ENCODE measurements at regions not wholly inside any gene's neighbourhood (a gene's known extent, or its start where the extent isn't known, plus 50 kb on each side); places are given as distances from the start of the nearest gene placed in this dataset.

- DNase-seq (ENCODE audit: low spot score in 2 of 2) = no peak
- H3K36me3 ChIP-seq = no peaks in the 10 kb centered on the region
- no peaks in the 10 kb centered on the region for H3K27me3 ChIP-seq
- H3K9me3 ChIP-seq = no peaks in the 10 kb centered on the region
- intact Hi-C loops (cut with DNase I) = no loop called here
- no peak for TF ChIP-seq CTCF (IDR thresholded peaks at IDR 0.05)
- H3K4me3 ChIP-seq = no peak overlapping the region
- no peaks in the 10 kb centered on the region for H3K4me1 ChIP-seq
- H3K27ac ChIP-seq = no peak overlapping the region
These were observed 427.6 kb upstream of the MDFIC2 start for GRCh38 chr3:70740071-70740470.

GRCh38 chr3:70738291-70738681 is 425.8 kb upstream of the MDFIC2 start:
- intact Hi-C loops (cut with DNase I) = no loop called here
- no peak for TF ChIP-seq CTCF (IDR thresholded peaks at IDR 0.05)

GRCh38 chr3:70737666-70738290 is 425.3 kb upstream of the MDFIC2 start:
- H3K9me3 ChIP-seq = no peaks in the 10 kb centered on the region
- no peak for TF ChIP-seq CTCF (IDR thresholded peaks at IDR 0.05)
- no peaks in the 10 kb centered on the region for H3K36me3 ChIP-seq
- DNase-seq (ENCODE audit: low spot score in 2 of 2) = no peak
- no peaks in the 10 kb centered on the region for H3K27me3 ChIP-seq
- intact Hi-C loops (cut with DNase I) = no loop called here
- no peak overlapping the region for H3K27ac ChIP-seq
- no peaks in the 10 kb centered on the region for H3K4me1 ChIP-seq
- no peak overlapping the region for H3K4me3 ChIP-seq

More at GRCh38 chr3:70738291-70738681, 425.8 kb upstream of the MDFIC2 start:
- Histone ChIP-seq H3K36me3 (no peaks in the 10 kb centered on the region), H3K27me3 (no peaks in the 10 kb centered on the region), H3K4me1 (no peaks in the 10 kb centered on the region), H3K27ac (no peak overlapping the region), H3K4me3 (no peak overlapping the region), H3K9me3 (no peaks in the 10 kb centered on the region)
- DNase-seq (ENCODE audit: low spot score in 2 of 2) = no peak

GRCh38 chr3:70736009-70736408 is 423.6 kb upstream of the MDFIC2 start:
- Histone ChIP-seq H3K27ac (no peak overlapping the region), H3K4me1 (no peaks in the 10 kb centered on the region), H3K9me3 (no peaks in the 10 kb centered on the region), H3K4me3 (no peak overlapping the region), H3K27me3 (no peaks in the 10 kb centered on the region), H3K36me3 (no peaks in the 10 kb centered on the region)
- intact Hi-C loops (cut with DNase I) = no loop called here
- no peak for DNase-seq (ENCODE audit: low spot score in 2 of 2)
- TF ChIP-seq CTCF (IDR thresholded peaks at IDR 0.05) = no peak

GRCh38 chr3:70734756-70735155 is 422.3 kb upstream of the MDFIC2 start:
- intact Hi-C loops (cut with DNase I) = no loop called here
- no peak for TF ChIP-seq CTCF (IDR thresholded peaks at IDR 0.05)

GRCh38 chr3:70731046-70731445 is 418.6 kb upstream of the MDFIC2 start:
- peaks cover 0 to 5% of the 10 kb centered on the region in 2 donors for H3K4me1 ChIP-seq
- H3K27me3 ChIP-seq = no peaks in the 10 kb centered on the region
- intact Hi-C loops (cut with DNase I) = no loop called here
- H3K36me3 ChIP-seq = no peaks in the 10 kb centered on the region
- H3K9me3 ChIP-seq = no peaks in the 10 kb centered on the region
- no peak overlapping the region for H3K4me3 ChIP-seq
- no peak overlapping the region for H3K27ac ChIP-seq
- no peak for TF ChIP-seq CTCF (IDR thresholded peaks at IDR 0.05)
- DNase-seq (ENCODE audit: low spot score in 2 of 2) = no peak

More at GRCh38 chr3:70734756-70735155, 422.3 kb upstream of the MDFIC2 start:
- no peak for DNase-seq (ENCODE audit: low spot score in 2 of 2)
- Histone ChIP-seq H3K9me3 (no peaks in the 10 kb centered on the region), H3K36me3 (no peaks in the 10 kb centered on the region), H3K4me1 (peaks cover 0 to 2% of the 10 kb centered on the region in 2 donors), H3K27ac (no peak overlapping the region), H3K4me3 (no peak overlapping the region), H3K27me3 (no peaks in the 10 kb centered on the region)

Measured in ascending aorta (tissue), 2 donors.